DMS 273 (cell line): ENCODE measurements at regions not wholly inside any gene's neighbourhood (a gene's known extent, or its start where the extent isn't known, plus 50 kb on each side); places are given as distances from the start of the nearest gene placed in this dataset.
A peak's percentile ranks its signal among the peaks of the same experiment; 100 is the strongest.
"Not testable (repeated sequence)": the region's sequence is repeated elsewhere in the genome, so short reads cannot be mapped to it uniquely, and the experiment has no call there.

ENCODE experiments used
- DNase-seq: peaks from one replicate; lab custom pipeline; 2025; ENCODE audit not compliant: unreplicated experiment; lab: John Stamatoyannopoulos, UW

GRCh38 chr2:220704810-220705209 lies 867.3 kb downstream of the EPHA4 start:
- no peak for DNase-seq

- no peak for DNase-seq
Observed at GRCh38 chr2:220705678-220706077, 866.4 kb downstream of the EPHA4 start.

GRCh38 chr2:220707261-220707660 lies 864.8 kb downstream of the EPHA4 start:
- DNase-seq, result no peak

GRCh38 chr2:220708366-220708765 lies 863.7 kb downstream of the EPHA4 start:
- DNase-seq, result no peak

GRCh38 chr2:220717283-220717682 lies 854.8 kb downstream of the EPHA4 start:
- no peak for DNase-seq

- peak; percentile 21 for DNase-seq
Observed at GRCh38 chr2:220736778-220737177, 835.3 kb downstream of the EPHA4 start.

- no peak for DNase-seq
Observed at GRCh38 chr2:220743203-220743602, 828.9 kb downstream of the EPHA4 start.

GRCh38 chr2:220744861-220745260 lies 827.2 kb downstream of the EPHA4 start:
- no peak for DNase-seq

GRCh38 chr2:220745682-220746081 lies 826.4 kb downstream of the EPHA4 start:
- no peak for DNase-seq

- no peak for DNase-seq
Observed at GRCh38 chr2:220747736-220748135, 824.4 kb downstream of the EPHA4 start.

GRCh38 chr2:220748875-220749479 lies 823.1 kb downstream of the EPHA4 start:
- no peak for DNase-seq

GRCh38 chr2:220753486-220753885 lies 818.6 kb downstream of the EPHA4 start:
- DNase-seq, result no peak

GRCh38 chr2:220756653-220757052 lies 815.5 kb downstream of the EPHA4 start:
- DNase-seq, result no peak

GRCh38 chr2:220758376-220758775 lies 813.7 kb downstream of the EPHA4 start:
- not testable (repeated sequence) for DNase-seq

- no peak for DNase-seq
Observed at GRCh38 chr2:220764171-220764570, 807.9 kb downstream of the EPHA4 start.

GRCh38 chr2:220767591-220768255 lies 804.4 kb downstream of the EPHA4 start:
- DNase-seq, result peak; percentile 9

- DNase-seq, result no peak
Observed at GRCh38 chr2:220775856-220776488, 796.1 kb downstream of the EPHA4 start.

GRCh38 chr2:220779076-220779475 lies 793.0 kb downstream of the EPHA4 start:
- DNase-seq, result not testable (repeated sequence)

- DNase-seq, result no peak
Observed at GRCh38 chr2:220779511-220779910, 792.6 kb downstream of the EPHA4 start.

- DNase-seq, result no peak
Observed at GRCh38 chr2:220779931-220780330, 792.2 kb downstream of the EPHA4 start.

- no peak for DNase-seq
Observed at GRCh38 chr2:220781622-220782241, 790.4 kb downstream of the EPHA4 start.

GRCh38 chr2:220782609-220783113 lies 789.4 kb downstream of the EPHA4 start:
- DNase-seq, result no peak
